GM13976 (cell line): ENCODE measurements at regions not wholly inside any gene's neighbourhood (a gene's known extent, or its start where the extent isn't known, plus 50 kb on each side); places are given as distances from the start of the nearest gene placed in this dataset.
"Not testable (repeated sequence)": the region's sequence is repeated elsewhere in the genome, so short reads cannot be mapped to it uniquely, and the experiment has no call there.

Source experiments
- DNase-seq: peaks from one replicate; pipeline ENCODE4 v3.0.0; 2012; ENCODE audit warnings: low spot score
- CTCF ChIP-seq: IDR thresholded peaks from 2 replicates; pipeline ENCODE4 v1.5.1; 2012; ENCODE audit warnings: borderline replicate concordance, mild to moderate bottlenecking; ENCODE audit not compliant: insufficient read depth; ENCODE audit errors: extremely low read depth, missing control alignments, control extremely low read depth
- in situ Hi-C: fragments of 300-500 bp; cut with MboI; formaldehyde crosslinking; loops from one replicate; pipeline ENCODE4 v1.12.0; 2022; ENCODE audit warnings: low sequenced_read_pairs, mixed read lengths, inconsistent platforms; ENCODE audit not compliant: unreplicated experiment

- in situ Hi-C loops, result no loop called here
- no peak for DNase-seq
- no peak for TF ChIP-seq CTCF
These were observed 795.0 kb downstream of the CENPC start for GRCh38 chr4:66750273-66750672.

GRCh38 chr4:66746918-66747317, 798.4 kb downstream of the CENPC start:
- in situ Hi-C loops, result not testable (repeated sequence)

GRCh38 chr4:66741081-66741480, 804.2 kb downstream of the CENPC start:
- in situ Hi-C loops, result no loop called here
- TF ChIP-seq CTCF, result no peak
- DNase-seq, result no peak

More at GRCh38 chr4:66746918-66747317, 798.4 kb downstream of the CENPC start:
- not testable (repeated sequence) for DNase-seq

- DNase-seq, result no peak
- no peak for TF ChIP-seq CTCF
- in situ Hi-C loops, result no loop called here
These were observed 808.7 kb downstream of the CENPC start for GRCh38 chr4:66736606-66737005.

- DNase-seq, result no peak
- in situ Hi-C loops, result no loop called here
- TF ChIP-seq CTCF, result no peak
These were observed 817.0 kb downstream of the CENPC start for GRCh38 chr4:66728280-66728679.

GRCh38 chr4:66712301-66712921, 832.9 kb downstream of the CENPC start:
- in situ Hi-C loops, result not testable (repeated sequence)

GRCh38 chr4:66704243-66704642, 841.1 kb downstream of the CENPC start:
- in situ Hi-C loops, result no loop called here

More at GRCh38 chr4:66712301-66712921, 832.9 kb downstream of the CENPC start:
- not testable (repeated sequence) for DNase-seq

More at GRCh38 chr4:66704243-66704642, 841.1 kb downstream of the CENPC start:
- TF ChIP-seq CTCF, result no peak
- no peak for DNase-seq
